ENCODE measurements at regions not wholly inside any gene's neighbourhood (a gene's known extent, or its start where the extent isn't known, plus 50 kb on each side); places are given as distances from the start of the nearest gene placed in this dataset.

DNA sequence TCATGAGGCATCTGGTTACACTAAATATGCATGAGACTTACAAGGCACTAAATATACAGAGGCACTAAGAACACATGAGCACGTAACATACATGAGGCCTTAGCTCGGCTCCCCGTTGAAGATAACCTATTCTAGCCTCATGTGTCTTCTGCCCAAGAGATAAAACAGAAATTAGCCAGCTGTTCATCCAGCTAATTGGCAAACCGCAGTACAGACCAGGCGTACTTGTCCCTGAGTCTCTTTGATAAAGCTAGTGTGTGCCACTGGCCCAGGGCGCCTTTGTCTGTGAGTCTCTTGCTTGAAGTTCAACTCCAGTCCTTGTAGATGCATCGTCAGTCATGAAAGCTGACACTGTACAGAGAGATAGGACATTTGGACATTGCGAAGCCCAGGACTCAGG, 121.9 kb upstream of the SPATA12 start:
- POLR2A ChIA-PET = no interaction called here
- no peaks in the 10 kb centered on the region for H3K79me2 ChIP-seq (ENCODE audit: insufficient read depth, low read length)
- no peaks in the 10 kb centered on the region for H3K36me3 ChIP-seq (ENCODE audit: control insufficient read depth in 1 of 2, insufficient read depth in 2 of 2, low read length in 2 of 2)
- no peaks in the 10 kb centered on the region for H4K20me1 ChIP-seq (ENCODE audit: insufficient read depth)
- intact Hi-C loops (cut with micrococcal nuclease) = no loop called here
- no peaks in the 10 kb centered on the region for H3K27me3 ChIP-seq (ENCODE audit: insufficient read depth, low read length)
- no peaks in the 10 kb centered on the region for H3K9me2 ChIP-seq (ENCODE audit: insufficient read depth)
- RAD21 ChIA-PET (ENCODE audit: low non-redundant PET in 1 of 2, low total read pairs in 2 of 2, uncharacterized antibody in 2 of 2, unreplicated experiment in 2 of 2) = no interaction called here
- H3K4me3 ChIP-seq (replicated peaks in 1 of 2; ENCODE audit: low read depth in 1 of 2, low read length in 2 of 2) = no peak overlapping the region
- H2AFZ ChIP-seq (ENCODE audit: low read depth, low read length, poor library complexity, severe bottlenecking) = no peak overlapping the region
- DNase-seq (ENCODE audit: low read depth, low spot score) = no peak
- H3K9me3 ChIP-seq (ENCODE audit: control insufficient read depth in 1 of 2, insufficient read depth in 1 of 2, low read depth in 1 of 2, low read length in 2 of 2) = no peaks in the 10 kb centered on the region
- H3K27ac ChIP-seq (ENCODE audit: low read depth, low read length) = no peak overlapping the region
- H3K4me1 ChIP-seq (ENCODE audit: control insufficient read depth in 1 of 2, insufficient read depth in 2 of 2, low read length in 2 of 2) = no peaks in the 10 kb centered on the region
- H3K4me2 ChIP-seq (ENCODE audit: low read length) = no peak overlapping the region
- no TSS peak for BruUV-seq (replicated peaks)
- ATAC-seq = no peak
- no peak overlapping the region for H3K9ac ChIP-seq (ENCODE audit: low read length)
- CTCF ChIA-PET = no interaction called here
- TF ChIP-seq, protein P1, sequence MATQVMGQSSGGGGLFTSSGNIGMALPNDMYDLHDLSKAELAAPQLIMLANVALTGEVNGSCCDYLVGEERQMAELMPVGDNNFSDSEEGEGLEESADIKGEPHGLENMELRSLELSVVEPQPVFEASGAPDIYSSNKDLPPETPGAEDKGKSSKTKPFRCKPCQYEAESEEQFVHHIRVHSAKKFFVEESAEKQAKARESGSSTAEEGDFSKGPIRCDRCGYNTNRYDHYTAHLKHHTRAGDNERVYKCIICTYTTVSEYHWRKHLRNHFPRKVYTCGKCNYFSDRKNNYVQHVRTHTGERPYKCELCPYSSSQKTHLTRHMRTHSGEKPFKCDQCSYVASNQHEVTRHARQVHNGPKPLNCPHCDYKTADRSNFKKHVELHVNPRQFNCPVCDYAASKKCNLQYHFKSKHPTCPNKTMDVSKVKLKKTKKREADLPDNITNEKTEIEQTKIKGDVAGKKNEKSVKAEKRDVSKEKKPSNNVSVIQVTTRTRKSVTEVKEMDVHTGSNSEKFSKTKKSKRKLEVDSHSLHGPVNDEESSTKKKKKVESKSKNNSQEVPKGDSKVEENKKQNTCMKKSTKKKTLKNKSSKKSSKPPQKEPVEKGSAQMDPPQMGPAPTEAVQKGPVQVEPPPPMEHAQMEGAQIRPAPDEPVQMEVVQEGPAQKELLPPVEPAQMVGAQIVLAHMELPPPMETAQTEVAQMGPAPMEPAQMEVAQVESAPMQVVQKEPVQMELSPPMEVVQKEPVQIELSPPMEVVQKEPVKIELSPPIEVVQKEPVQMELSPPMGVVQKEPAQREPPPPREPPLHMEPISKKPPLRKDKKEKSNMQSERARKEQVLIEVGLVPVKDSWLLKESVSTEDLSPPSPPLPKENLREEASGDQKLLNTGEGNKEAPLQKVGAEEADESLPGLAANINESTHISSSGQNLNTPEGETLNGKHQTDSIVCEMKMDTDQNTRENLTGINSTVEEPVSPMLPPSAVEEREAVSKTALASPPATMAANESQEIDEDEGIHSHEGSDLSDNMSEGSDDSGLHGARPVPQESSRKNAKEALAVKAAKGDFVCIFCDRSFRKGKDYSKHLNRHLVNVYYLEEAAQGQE (IDR thresholded peaks at IDR 0.05; ENCODE audit: low read depth) = no peak
- TF ChIP-seq ZNF274 (IDR thresholded peaks at IDR 0.05; ENCODE audit: low read depth, low read length) (no peak), EZH2phosphoT487 (IDR thresholded peaks at IDR 0.05; ENCODE audit: borderline replicate concordance) (no peak), EZH2 (IDR thresholded peaks at IDR 0.05) (no peak), POLR2A (IDR thresholded peaks at IDR 0.05; ENCODE audit: borderline replicate concordance, extremely low read depth, insufficient read depth, insufficient read length) (no peak), SIN3A (IDR thresholded peaks at IDR 0.05; ENCODE audit: low read depth) (no peak), CBX3 (IDR thresholded peaks at IDR 0.05; ENCODE audit: low read depth) (no peak), ZFX (IDR thresholded peaks at IDR 0.05) (no peak), JUND (IDR thresholded peaks at IDR 0.05) (no peak), POLR2AphosphoS5 (IDR thresholded peaks at IDR 0.05; ENCODE audit: low read depth, low read length) (no peak), ELF1 (IDR thresholded peaks at IDR 0.05; ENCODE audit: borderline replicate concordance, low read depth) (no peak), SRF (IDR thresholded peaks at IDR 0.05; ENCODE audit: low read depth) (no peak), EGR1 (IDR thresholded peaks at IDR 0.05; ENCODE audit: low read depth) (no peak), SP1 (IDR thresholded peaks at IDR 0.05; ENCODE audit: low read depth) (no peak)
- TF ChIP-seq, protein P2, sequence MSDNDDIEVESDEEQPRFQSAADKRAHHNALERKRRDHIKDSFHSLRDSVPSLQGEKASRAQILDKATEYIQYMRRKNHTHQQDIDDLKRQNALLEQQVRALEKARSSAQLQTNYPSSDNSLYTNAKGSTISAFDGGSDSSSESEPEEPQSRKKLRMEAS (IDR thresholded peaks at IDR 0.05) = no peak

Measured in HCT116 (cell line).